Natural killer cell (primary cell): ENCODE measurements at regions not wholly inside any gene's neighbourhood (a gene's known extent, or its start where the extent isn't known, plus 50 kb on each side); places are given as distances from the start of the nearest gene placed in this dataset.

Experiments
- ATAC-seq, 3 donors: fragments of 150-1000 bp in 2 of 3; fragments of 200-7000 bp in 1 of 3; cut with Tn5 transposase; 1 replicate in 1 of 3; 2 replicates in 2 of 3; pipeline ENCODE4 v1.10.0; 2021; ENCODE audit warnings: mild to moderate bottlenecking in 2 of 3, moderate library complexity in 2 of 3
- DNase-seq, 2 donors: peaks; one replicate each; pipeline versions ENCODE4 v3.0.0 to v3.0.0-alpha.2; 2013 to 2021; ENCODE audit warnings: mixed read lengths in 1 of 2
- H3K27ac ChIP-seq: one replicate; pipeline ENCODE4 v1.5.1; 2013; ENCODE audit warnings: mild to moderate bottlenecking, low read length
- H3K27me3 ChIP-seq: one replicate; pipeline ENCODE4 v1.6.1; 2013; ENCODE audit warnings: low read length; ENCODE audit not compliant: control insufficient read depth, insufficient read depth
- H3K36me3 ChIP-seq: one replicate; pipeline ENCODE4 v1.6.1; 2013; ENCODE audit warnings: low read length; ENCODE audit not compliant: control insufficient read depth, insufficient read depth
- H3K4me1 ChIP-seq: one replicate; pipeline ENCODE4 v1.6.1; 2013; ENCODE audit warnings: low read length; ENCODE audit not compliant: control insufficient read depth, insufficient read depth
- H3K4me3 ChIP-seq: one replicate; pipeline ENCODE4 v1.5.1; 2013; ENCODE audit warnings: low read length
- H3K9me3 ChIP-seq: one replicate; pipeline ENCODE4 v1.6.1; 2013; ENCODE audit warnings: low read length; ENCODE audit not compliant: control insufficient read depth, insufficient read depth
- H3K27ac Mint-ChIP-seq, 2 donors: one replicate each; pipeline ENCODE4 v1.8.0; 2022; ENCODE audit warnings: mild to moderate bottlenecking in 2 of 2, mixed read lengths in 2 of 2, moderate library complexity in 1 of 2
- H3K27me3 Mint-ChIP-seq, 2 donors: one replicate each; pipeline ENCODE4 v1.8.0; 2022; ENCODE audit warnings: low read depth in 2 of 2, mixed read lengths in 2 of 2
- H3K36me3 Mint-ChIP-seq: one replicate; pipeline ENCODE4 v1.8.0; 2022; ENCODE audit warnings: mixed read lengths
- H3K4me1 Mint-ChIP-seq, 2 donors: one replicate each; pipeline ENCODE4 v1.8.0; 2022; ENCODE audit warnings: mixed read lengths in 2 of 2
- H3K4me3 Mint-ChIP-seq: one replicate; pipeline ENCODE4 v1.8.0; 2022; ENCODE audit warnings: mild to moderate bottlenecking, moderate library complexity, mixed read lengths
- H3K9me3 Mint-ChIP-seq, 2 donors: one replicate each; pipeline ENCODE4 v1.8.0; 2022; ENCODE audit warnings: mixed read lengths in 2 of 2
- WGBS: methylation state at CpG from one replicate; pipeline ENCODE4 v1.1.7; 2013; ENCODE audit warnings: missing lambda C conversion rate; ENCODE audit not compliant: insufficient coverage; 5-methylcytosine and 5-hydroxymethylcytosine counted together
- intact Hi-C: fragments of 100-400 bp; cut with micrococcal nuclease; formaldehyde crosslinking; loops from one replicate; pipeline ENCODE4 v1.14.2; 2022
- TF ChIP-seq, protein P1 (sequence below): fragments of 200-600 bp; IDR thresholded peaks from one replicate; pipeline ENCODE4 v1.8.0; 2022; ENCODE audit warnings: antibody characterized with exemption

DNA sequence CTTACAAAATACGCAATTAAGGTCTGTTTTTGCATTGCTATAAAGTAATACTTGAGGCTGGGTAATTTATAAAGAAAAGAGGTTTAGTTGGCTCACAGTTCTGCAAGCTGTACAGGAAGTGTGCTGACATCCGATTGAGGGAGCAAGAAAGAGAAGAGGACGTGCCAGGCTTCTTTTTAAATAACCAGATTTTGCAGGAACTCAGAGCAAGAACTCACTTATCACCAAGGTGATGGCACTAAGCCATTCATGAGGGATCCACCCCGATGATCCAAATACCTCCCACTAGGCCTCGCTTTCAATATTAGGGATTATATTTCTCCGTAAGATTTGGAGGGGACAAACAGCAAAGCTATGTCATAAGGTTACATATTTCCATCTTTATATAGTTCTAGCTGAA lies 456.7 kb downstream of the GLUD2 start:
- Histone ChIP-seq H3K4me3 (no peak overlapping the region), H3K9me3 (no peaks in the 10 kb centered on the region), H3K4me1 (no peaks in the 10 kb centered on the region), H3K36me3 (no peaks in the 10 kb centered on the region), H3K27ac (no peak overlapping the region), H3K27me3 (no peaks in the 10 kb centered on the region)
- TF ChIP-seq, protein P1, sequence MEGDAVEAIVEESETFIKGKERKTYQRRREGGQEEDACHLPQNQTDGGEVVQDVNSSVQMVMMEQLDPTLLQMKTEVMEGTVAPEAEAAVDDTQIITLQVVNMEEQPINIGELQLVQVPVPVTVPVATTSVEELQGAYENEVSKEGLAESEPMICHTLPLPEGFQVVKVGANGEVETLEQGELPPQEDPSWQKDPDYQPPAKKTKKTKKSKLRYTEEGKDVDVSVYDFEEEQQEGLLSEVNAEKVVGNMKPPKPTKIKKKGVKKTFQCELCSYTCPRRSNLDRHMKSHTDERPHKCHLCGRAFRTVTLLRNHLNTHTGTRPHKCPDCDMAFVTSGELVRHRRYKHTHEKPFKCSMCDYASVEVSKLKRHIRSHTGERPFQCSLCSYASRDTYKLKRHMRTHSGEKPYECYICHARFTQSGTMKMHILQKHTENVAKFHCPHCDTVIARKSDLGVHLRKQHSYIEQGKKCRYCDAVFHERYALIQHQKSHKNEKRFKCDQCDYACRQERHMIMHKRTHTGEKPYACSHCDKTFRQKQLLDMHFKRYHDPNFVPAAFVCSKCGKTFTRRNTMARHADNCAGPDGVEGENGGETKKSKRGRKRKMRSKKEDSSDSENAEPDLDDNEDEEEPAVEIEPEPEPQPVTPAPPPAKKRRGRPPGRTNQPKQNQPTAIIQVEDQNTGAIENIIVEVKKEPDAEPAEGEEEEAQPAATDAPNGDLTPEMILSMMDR = no peak
- H3K27me3 Mint-ChIP-seq = no peaks in the 10 kb centered on the region
- ATAC-seq (no peak), DNase-seq (no peak)
- H3K9me3 Mint-ChIP-seq = no peaks in the 10 kb centered on the region
- intact Hi-C loops = no loop called here
- 80% methylated on average over 2 of the region's 6 CpGs for WGBS
- no peaks in the 10 kb centered on the region for H3K36me3 Mint-ChIP-seq
- no peak overlapping the region for H3K4me3 Mint-ChIP-seq
- no peaks in the 10 kb centered on the region for H3K4me1 Mint-ChIP-seq
- H3K27ac Mint-ChIP-seq = no peak overlapping the region

DNA sequence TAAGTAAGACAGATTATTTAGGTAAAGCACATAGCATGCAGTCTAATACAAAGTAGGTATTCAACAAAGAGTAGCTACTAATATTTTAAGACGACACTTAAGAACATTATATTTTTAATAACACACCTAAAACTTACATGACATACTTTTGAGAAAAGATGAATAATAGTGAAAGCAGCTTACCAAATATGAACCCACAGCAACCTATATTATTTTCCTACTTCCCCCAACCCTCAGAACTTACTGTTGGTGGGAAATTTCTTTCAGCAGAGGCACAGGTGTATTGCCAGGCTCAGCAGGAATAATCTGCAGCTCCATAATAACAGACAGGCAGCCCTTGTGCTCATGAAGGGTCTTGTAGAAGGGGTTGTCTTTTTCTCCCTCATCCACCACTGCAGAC lies 498.9 kb downstream of the GLUD2 start:
- Mint-ChIP-seq H3K4me3 (no peak overlapping the region), H3K9me3 (peaks cover 2 to 3% of the 10 kb centered on the region in 2 donors), H3K36me3 (no peaks in the 10 kb centered on the region), H3K27me3 (no peaks in the 10 kb centered on the region), H3K27ac (no peak overlapping the region), H3K4me1 (no peaks in the 10 kb centered on the region)
- H3K36me3 ChIP-seq = no peaks in the 10 kb centered on the region
- TF ChIP-seq, protein P1 = no peak
- intact Hi-C loops = no loop called here
- no peak overlapping the region for H3K27ac ChIP-seq
- WGBS = no CpG with 5 or more reads among the region's 1 CpG
- no peak for ATAC-seq
- H3K9me3 ChIP-seq = no peaks in the 10 kb centered on the region
- no peak overlapping the region for H3K4me3 ChIP-seq
- H3K27me3 ChIP-seq = no peaks in the 10 kb centered on the region
- H3K4me1 ChIP-seq = no peaks in the 10 kb centered on the region
- DNase-seq = no peak

DNA sequence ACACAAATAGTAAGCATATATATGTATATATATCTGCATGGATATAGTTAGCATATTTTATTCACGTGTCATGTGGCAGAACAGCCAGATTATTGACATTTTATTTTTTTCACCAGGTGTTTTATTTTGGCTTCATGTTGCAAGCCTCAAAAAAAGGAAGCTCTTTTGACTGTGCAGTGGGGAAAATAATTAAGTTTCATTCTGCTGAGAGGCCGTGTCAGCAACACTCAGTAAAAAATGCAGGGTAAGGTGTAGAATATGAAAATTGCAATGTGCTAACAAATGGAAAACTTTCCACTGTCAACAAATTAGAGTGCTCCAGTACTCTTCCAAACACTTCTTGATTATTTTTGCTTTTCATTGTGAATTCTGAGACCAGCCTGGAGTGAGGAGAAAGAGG lies 511.5 kb downstream of the GLUD2 start:
- Histone ChIP-seq H3K4me1 (no peaks in the 10 kb centered on the region), H3K36me3 (no peaks in the 10 kb centered on the region), H3K4me3 (no peak overlapping the region), H3K27ac (no peak overlapping the region), H3K27me3 (no peaks in the 10 kb centered on the region), H3K9me3 (no peaks in the 10 kb centered on the region)
- TF ChIP-seq, protein P1 = no peak
- H3K27ac Mint-ChIP-seq = no peak overlapping the region
- peaks cover 0 to 3% of the 10 kb centered on the region in 2 donors for H3K9me3 Mint-ChIP-seq
- DNase-seq (no peak), ATAC-seq (no peak)
- H3K4me3 Mint-ChIP-seq = no peak overlapping the region
- WGBS = no CpG with 5 or more reads among the region's 2 CpGs
- H3K27me3 Mint-ChIP-seq = no peaks in the 10 kb centered on the region
- no peaks in the 10 kb centered on the region for H3K36me3 Mint-ChIP-seq
- H3K4me1 Mint-ChIP-seq = no peaks in the 10 kb centered on the region
- intact Hi-C loops = no loop called here

DNA sequence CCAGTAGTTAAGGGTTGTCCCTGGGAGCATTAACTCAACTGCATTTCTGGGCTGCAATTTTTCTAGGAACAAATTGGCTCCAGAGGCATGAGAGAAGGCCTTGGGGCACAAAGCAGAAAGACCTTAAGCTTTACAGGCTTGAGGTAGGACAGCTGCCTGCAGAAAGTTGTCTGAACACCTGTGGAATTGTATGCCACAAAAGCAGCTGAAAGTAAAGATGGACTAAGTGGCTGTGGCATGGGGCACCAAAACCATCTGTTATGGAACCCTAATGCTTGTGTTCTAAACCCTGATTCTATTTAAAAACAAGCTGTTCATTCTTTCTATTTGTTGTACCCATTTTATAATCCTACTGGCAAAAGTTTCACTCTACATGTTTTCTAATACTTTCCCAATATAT lies 515.2 kb downstream of the GLUD2 start:
- no peaks in the 10 kb centered on the region for H3K4me1 ChIP-seq
- Mint-ChIP-seq H3K9me3 (peaks cover 0 to 3% of the 10 kb centered on the region in 2 donors), H3K4me3 (no peak overlapping the region), H3K4me1 (no peaks in the 10 kb centered on the region), H3K27ac (no peak overlapping the region), H3K27me3 (no peaks in the 10 kb centered on the region), H3K36me3 (no peaks in the 10 kb centered on the region)
- no peak overlapping the region for H3K27ac ChIP-seq
- H3K27me3 ChIP-seq = no peaks in the 10 kb centered on the region
- H3K36me3 ChIP-seq = no peaks in the 10 kb centered on the region
- no peak for ATAC-seq
- intact Hi-C loops = no loop called here
- no peak for DNase-seq
- H3K4me3 ChIP-seq = no peak overlapping the region
- H3K9me3 ChIP-seq = no peaks in the 10 kb centered on the region
- TF ChIP-seq, protein P1 = no peak
